ENCODE measurements at regions not wholly inside any gene's neighbourhood (a gene's known extent, or its start where the extent isn't known, plus 50 kb on each side); places are given as distances from the start of the nearest gene placed in this dataset.
A peak's percentile ranks its signal among the peaks of the same experiment; 100 is the strongest.

- intact Hi-C loops (cut with micrococcal nuclease): no loop called here
- ChIA-PET POLR2A (interaction anchor here (0.6 to 1.4 kb wide), 2 partner anchors 12 to 54 kb away, joined by 3 read pairs; no protein-coding TSS in a partner anchor), CTCF (no interaction called here)
- no peaks in the 10 kb centered on the region for H3K36me3 Mint-ChIP-seq (ENCODE audit: low read depth)
- ATAC-seq (no peak), DNase-seq (no peak)
- H3K4me3 Mint-ChIP-seq: no peak overlapping the region
- H3K4me1 Mint-ChIP-seq (ENCODE audit: low read depth): peaks cover 26% of the 10 kb centered on the region
- TF ChIP-seq CTCF (IDR thresholded peaks at IDR 0.05): no peak
- no peaks in the 10 kb centered on the region for H3K27me3 Mint-ChIP-seq
- peaks cover 5% of the 10 kb centered on the region for H3K9me3 Mint-ChIP-seq
- no peak overlapping the region for H3K27ac Mint-ChIP-seq
These were observed 698.4 kb upstream of the ID2 start for GRCh38 chr2:7983451-7983850.

- Mint-ChIP-seq H3K27ac (no peak overlapping the region), H3K4me3 (no peak overlapping the region), H3K27me3 (no peaks in the 10 kb centered on the region), H3K36me3 (ENCODE audit: low read depth) (no peaks in the 10 kb centered on the region), H3K4me1 (ENCODE audit: low read depth) (peaks cover 23% of the 10 kb centered on the region), H3K9me3 (peaks cover 5% of the 10 kb centered on the region)
- ChIA-PET CTCF (no interaction called here), POLR2A (interaction anchor here (1.4 kb wide), 1 partner anchor 13 kb away, joined by 3 read pairs; no protein-coding TSS in a partner anchor)
- intact Hi-C loops (cut with micrococcal nuclease): no loop called here
- TF ChIP-seq CTCF (IDR thresholded peaks at IDR 0.05): no peak
- ATAC-seq: no peak
- DNase-seq: no peak
These were observed 697.9 kb upstream of the ID2 start for GRCh38 chr2:7983912-7984311.

DNA sequence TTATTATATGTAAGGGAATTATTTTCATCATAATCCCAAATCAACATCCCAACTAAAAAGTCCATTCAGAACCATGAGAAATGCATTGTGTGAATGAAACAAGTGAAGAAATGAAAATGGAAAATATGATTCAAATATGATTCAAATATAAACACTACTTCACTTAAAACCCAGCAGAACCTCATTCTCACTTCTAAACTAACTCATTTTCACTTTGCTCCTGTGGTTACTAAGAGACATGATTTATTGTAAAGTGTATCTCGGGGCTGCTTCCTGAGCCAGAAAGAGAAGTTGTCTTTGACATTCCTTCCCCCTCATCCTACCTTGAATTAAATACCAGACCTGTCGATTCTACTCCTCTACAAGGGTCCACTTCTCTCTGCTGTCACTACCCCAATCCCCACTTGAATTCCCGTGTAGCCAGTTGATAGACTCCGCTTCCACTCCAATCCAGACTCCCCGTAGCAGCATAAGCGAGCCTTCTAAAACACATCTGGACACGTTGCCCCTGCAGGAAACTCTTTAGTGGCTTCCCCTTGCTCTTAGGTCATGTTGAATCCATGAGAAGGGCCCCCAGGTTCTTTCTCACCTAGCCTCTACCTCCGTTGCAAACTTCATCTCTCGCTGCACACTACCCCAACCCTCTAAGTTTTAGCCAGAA, 697.0 kb upstream of the ID2 start:
- peak; percentile 87 for ATAC-seq
- H3K4me1 Mint-ChIP-seq (ENCODE audit: low read depth): peaks cover 23% of the 10 kb centered on the region
- ChIA-PET CTCF (no interaction called here), POLR2A (no interaction called here)
- intact Hi-C loops (cut with micrococcal nuclease): no loop called here
- no peak for TF ChIP-seq CTCF (IDR thresholded peaks at IDR 0.05)
- peak overlapping the region; percentile 86 for H3K27ac Mint-ChIP-seq
- DNase-seq: no peak
- H3K9me3 Mint-ChIP-seq: peaks cover 5% of the 10 kb centered on the region
- H3K36me3 Mint-ChIP-seq (ENCODE audit: low read depth): no peaks in the 10 kb centered on the region
- H3K4me3 Mint-ChIP-seq: peak overlapping the region; percentile 15
- H3K27me3 Mint-ChIP-seq: no peaks in the 10 kb centered on the region

DNA sequence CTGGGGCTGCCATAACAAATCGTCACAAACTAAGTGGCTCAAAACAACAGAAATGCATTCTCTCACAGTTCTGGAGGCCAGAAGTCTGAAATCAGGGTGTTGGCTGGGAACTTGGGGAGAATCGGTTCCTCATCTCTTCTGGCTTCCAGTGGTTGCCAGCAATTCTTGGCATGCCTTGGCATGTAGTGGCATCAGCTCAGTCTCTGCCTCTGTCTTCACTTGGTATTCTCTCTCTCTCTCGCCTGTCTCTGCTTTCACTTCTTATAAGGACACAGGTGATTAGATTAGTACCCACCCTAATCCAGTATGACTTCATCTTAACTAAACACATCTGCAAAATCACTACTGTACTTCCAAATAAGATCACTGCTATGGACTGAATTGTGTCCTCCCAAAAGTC, 695.4 kb upstream of the ID2 start:
- ChIA-PET POLR2A (no interaction called here), CTCF (no interaction called here)
- no peak overlapping the region for H3K27ac Mint-ChIP-seq
- H3K4me1 Mint-ChIP-seq (ENCODE audit: low read depth): peaks cover 23% of the 10 kb centered on the region
- peaks cover 5% of the 10 kb centered on the region for H3K9me3 Mint-ChIP-seq
- H3K27me3 Mint-ChIP-seq: no peaks in the 10 kb centered on the region
- no peaks in the 10 kb centered on the region for H3K36me3 Mint-ChIP-seq (ENCODE audit: low read depth)
- DNase-seq (no peak), ATAC-seq (no peak)
- H3K4me3 Mint-ChIP-seq: no peak overlapping the region
- no peak for TF ChIP-seq CTCF (IDR thresholded peaks at IDR 0.05)
- intact Hi-C loops (cut with micrococcal nuclease): no loop called here

GRCh38 chr2:7987992-7988391, 693.9 kb upstream of the ID2 start:
- no peak for DNase-seq
- no peak for TF ChIP-seq CTCF (IDR thresholded peaks at IDR 0.05)
- Mint-ChIP-seq H3K36me3 (ENCODE audit: low read depth) (no peaks in the 10 kb centered on the region), H3K27ac (no peak overlapping the region), H3K4me1 (ENCODE audit: low read depth) (peaks cover 23% of the 10 kb centered on the region), H3K27me3 (no peaks in the 10 kb centered on the region), H3K4me3 (no peak overlapping the region), H3K9me3 (peaks cover 1% of the 10 kb centered on the region)
- POLR2A ChIA-PET: no interaction called here
- CTCF ChIA-PET: no interaction called here
- no peak for ATAC-seq
- intact Hi-C loops (cut with micrococcal nuclease): no loop called here
